ENCODE measurements at regions not wholly inside any gene's neighbourhood (a gene's known extent, or its start where the extent isn't known, plus 50 kb on each side); places are given as distances from the start of the nearest gene placed in this dataset.
A peak's percentile ranks its signal among the peaks of the same experiment; 100 is the strongest.
"Not testable (repeated sequence)": the region's sequence is repeated elsewhere in the genome, so short reads cannot be mapped to it uniquely, and the experiment has no call there.

DNA sequence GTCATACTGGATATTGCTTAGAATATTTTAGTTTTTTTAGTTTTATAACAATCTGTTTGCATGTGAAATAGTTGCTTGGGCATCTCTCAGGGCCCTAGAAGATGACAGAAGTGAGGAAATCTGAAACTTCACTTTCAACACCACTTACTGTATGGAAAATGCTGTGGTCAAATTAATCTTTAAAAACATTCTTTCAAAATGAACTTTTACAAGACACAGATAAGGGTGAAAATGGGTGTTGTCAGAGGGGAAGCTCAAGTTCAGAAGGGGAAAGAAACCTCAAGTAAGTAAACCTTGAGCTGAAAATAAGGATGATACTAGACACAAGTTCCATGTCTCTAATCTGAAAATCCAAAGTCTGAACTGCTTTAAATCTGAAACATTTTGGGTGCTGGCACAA lies 1840.1 kb upstream of the RAG2 start:
- no peak for DNase-seq (ENCODE audit: low spot score)

DNA sequence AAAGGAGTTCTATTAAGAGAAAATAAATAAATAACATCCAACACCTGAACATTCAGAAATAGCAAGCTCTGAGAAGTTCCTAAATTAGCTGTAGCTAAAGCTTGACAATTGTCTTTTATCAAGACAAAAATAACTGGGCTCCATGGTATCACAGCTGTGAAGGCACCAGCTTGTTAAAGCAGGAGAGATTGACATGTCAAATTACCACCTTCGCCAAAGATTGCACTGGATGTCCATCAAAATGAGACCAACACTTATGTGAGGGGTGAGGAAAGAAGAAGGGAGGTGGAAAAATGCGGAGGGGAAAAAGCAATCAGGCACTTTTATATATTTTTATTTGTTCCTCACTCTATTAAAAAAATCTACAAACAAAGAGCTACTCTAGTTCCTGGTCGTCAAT lies 1827.5 kb upstream of the RAG2 start:
- no peak for DNase-seq (ENCODE audit: low spot score)

DNA sequence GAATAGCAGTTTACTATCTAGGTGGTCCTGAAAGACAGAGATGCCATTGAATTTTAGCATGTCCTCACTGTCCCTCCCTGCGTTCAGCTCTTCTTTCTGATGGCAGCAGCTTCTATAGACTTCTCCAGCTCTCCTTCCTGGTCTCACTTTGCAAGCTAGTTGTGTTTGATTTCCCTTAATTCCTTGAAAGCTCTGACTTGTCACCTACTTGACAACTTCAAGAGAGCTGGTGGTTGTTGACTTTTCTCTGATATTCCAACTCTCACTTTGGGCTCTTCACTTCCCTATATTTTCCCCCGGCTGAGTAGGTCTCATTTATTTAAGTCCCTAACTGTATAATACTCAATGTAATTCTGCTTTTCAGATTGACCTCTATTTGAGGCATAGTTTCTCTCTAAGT lies 1825.0 kb upstream of the RAG2 start:
- DNase-seq (ENCODE audit: low spot score): no peak

DNA sequence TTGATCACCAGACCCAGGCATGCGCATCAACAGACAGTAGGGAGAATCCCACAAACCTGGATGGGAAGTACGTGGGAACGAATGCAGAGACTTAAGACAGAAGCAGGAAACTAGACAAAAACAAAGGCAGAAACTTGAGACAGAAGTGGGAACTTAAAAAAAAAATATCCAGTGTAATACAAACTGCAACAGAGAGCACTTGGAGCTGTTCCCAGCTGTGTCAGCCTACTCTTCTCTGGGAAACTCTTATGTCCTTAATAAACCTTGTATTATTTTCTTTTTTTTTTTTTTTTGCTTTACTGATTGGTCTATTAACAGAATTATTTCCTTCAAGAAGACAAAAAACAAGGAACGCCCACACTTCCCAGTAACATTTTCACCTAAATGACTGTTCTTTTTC lies 1818.1 kb upstream of the RAG2 start:
- DNase-seq (ENCODE audit: low spot score): no peak

DNA sequence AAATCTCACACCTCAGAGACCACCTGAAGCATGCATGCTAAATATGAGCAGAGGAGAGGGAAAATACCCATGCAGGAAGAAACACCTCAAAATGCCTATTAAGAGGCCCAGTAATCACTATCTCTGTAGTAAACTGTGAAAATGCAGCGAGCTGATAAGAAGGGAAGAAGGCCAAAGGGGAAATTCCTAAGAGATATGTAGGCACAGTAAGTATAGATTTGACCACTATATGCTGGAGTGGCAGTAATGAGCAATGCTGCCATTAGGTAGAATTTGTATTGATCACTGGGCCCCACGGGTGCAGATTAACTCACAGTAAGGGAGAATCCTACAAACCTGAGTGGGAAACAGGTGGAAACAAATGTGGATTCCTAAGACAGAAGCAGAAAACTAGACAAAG lies 1813.1 kb upstream of the RAG2 start:
- peak; percentile 29 for DNase-seq (ENCODE audit: low spot score)

DNA sequence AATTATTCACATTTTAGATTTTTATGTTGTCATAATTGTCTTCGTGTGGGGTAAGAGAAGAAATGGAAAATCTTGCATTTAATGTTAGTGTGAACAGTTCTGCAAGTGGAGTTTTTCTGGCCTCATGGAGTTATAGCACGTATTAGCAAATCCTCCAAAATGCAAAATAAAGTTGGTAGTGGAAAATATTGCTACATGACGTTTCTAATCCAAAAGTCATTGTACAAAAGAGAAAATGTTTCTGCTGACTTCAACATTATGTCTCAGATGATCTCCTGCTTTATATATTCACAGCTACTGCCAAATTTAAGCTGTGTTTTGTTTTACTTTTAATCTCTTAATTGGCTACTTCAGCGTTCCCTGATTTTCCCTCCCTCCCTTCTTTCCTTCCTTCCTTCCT lies 1804.0 kb upstream of the RAG2 start:
- DNase-seq (ENCODE audit: low spot score): no peak

DNA sequence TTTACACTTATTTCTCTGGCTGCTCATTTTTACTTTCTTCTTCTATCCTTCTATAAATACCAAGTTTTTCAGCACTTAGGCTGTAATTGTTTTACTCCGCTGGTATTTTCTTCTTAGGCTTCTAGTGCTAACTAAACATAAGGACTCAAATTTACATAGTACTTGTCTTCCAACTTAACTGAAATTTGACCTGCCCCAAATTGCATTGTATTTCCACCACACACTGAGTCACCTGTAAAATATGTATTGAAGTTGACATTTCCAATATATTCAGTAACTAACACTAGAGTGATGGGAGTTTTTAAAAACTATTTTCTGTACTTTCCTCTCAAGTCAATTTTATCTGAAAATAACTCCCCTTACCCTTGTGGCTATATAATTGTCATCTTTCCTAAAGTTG lies 1794.1 kb upstream of the RAG2 start:
- no peak for DNase-seq (ENCODE audit: low spot score)

DNA sequence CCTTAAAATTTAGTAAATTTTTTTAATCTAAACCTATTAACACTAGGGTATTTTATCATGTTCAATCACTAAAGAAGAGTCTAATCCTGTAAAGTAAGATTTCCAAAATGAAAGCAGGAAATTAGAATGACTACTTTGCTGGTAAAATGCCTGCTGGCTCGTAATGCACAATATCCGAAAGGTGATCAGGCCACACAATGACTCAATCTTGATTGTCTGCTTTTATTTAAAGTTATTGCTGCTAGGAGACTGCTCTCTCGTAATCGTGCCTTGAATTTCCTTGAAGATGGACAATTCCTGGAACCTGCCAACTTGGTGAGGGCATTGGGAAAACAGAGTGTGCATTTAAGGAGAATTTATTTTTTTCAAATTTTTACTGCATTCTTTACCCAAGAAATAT lies 1786.5 kb upstream of the RAG2 start:
- DNase-seq (ENCODE audit: low spot score): no peak

DNA sequence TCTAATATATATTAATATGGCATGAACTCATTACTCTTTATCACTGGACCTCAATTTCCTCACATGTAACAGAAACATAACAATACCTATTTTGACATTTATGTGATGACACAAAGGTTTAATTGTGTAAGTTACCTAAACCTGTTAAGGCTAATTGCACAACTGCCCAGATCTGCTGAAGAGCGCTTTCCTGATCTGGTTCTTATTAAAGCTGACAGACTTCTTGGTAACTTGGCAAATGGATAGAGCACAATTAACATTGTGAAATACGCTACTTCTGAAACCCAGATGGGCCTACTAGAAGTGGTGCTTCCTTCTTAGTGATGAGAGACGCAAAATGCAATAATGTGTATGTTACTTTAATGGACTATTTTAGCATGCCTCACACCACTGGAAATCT lies 1767.2 kb upstream of the RAG2 start:
- DNase-seq (ENCODE audit: low spot score): no peak

DNA sequence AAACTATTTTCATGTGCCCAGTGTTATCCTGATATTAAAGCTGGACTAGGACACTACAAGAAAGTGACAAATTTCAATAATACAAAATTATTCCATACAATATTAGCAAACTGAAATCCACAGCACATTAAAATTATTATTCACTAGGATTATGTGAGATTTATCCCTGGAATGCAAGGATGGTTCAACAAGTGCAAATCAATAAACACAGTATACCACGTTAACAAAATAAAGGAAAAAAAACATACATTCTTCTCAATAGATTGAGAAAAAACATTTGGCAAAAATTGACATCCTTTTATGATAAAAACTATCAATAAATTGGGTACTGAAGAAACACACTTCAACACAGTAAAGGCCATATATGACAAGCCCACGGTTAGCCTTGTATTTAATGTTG lies 1758.2 kb upstream of the RAG2 start:
- DNase-seq (ENCODE audit: low spot score): no peak

DNA sequence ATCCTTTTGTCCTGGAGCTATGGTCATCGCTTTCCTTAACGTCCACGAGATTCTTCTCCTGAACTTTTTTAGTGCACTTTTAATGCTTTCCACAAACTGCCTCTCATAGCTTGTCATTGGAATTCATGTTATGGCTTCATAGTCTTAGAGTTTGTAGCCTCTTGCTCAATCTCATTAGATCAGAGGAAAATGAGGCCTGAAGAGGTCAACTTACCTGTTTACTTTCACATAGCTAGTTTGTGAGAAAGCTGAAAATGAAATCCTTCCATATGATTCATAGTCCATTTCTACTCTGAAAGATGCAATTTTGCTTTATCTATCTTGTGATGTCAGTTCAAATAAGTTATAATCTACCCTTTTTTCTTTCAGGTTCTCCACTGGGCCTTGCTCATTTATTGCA lies 1747.2 kb upstream of the RAG2 start:
- DNase-seq (ENCODE audit: low spot score): no peak

DNA sequence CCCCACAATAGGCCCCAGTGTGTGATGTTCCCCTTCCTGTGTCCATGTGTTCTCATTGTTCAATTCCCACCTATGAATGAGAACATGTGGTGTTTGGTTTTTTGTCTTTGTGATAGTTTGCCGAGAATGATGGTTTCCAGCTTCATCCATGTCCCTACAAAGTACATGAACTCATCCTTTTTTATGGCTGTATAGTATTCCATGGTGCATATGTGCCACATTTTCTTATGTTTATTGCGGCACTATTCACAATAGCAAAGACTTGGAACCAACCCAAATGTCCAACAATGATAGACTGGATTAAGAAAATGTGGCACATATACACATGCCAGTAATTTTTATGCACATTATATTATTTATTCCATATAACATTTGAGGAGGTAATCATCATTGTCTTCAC lies 1743.6 kb upstream of the RAG2 start:
- DNase-seq (ENCODE audit: low spot score): not testable (repeated sequence)

DNA sequence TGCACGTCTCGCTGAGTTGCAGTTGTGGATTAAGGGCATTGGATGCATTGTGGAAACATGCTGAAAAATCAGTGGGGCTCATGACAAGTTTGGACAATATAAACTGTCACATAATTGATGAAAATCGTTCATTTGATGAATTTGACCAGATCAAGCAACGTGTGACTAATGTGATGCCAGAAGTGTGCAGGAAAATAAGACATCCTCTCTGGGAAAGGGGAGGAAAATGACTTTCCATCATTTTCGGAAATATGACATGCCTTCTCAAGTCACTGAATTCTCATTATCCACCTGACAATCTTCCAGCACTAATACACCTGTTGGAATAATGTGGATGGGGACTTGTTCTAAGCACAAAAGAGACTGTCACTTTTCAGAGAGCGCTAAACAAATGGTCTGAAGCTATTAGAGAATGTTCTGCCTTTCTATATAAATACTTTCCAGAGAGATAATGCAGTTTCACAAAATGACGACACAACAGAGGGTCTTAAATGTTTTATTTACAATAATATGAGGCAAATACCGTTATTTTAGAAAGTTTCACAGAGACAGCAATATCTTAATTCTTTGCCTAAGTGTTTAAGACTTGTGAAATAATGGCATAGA lies 1741.9 kb upstream of the RAG2 start:
- DNase-seq (ENCODE audit: low spot score): no peak

DNA sequence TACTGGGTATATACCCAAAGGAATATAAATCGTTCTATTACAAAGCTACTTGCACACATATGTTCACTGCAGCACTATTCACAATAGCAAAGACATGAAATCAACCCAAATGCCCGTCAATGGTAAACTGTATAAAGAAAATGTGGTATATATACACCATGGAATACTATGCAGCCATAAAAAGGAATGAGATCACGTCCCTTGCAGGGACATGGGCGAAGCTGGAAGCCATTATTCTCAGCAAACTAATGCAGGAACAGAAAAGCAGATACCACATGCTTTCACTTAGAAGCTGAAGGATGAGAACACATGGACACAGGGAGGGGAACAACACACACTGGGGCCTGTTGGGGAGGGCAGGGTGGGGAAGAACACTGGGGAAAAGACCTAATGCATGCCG lies 1740.0 kb upstream of the RAG2 start:
- not testable (repeated sequence) for DNase-seq (ENCODE audit: low spot score)

DNA sequence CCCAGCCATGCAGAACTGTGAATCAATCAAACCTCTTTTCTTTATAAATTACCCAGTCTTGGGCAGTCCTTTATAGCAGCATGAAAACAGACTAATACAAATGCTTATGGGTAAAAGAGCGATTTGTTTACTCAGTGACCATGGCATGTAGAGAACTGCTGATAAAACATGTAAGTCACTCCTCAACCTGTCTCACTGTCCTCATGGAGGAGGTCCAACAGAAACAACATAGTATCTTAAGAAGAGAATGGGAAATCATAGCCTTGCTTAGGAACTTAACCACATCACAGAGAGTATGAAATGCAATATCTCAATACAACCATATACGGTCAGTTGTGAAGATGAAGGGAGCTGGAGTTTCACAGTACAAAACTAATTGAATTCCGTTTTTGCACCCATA lies 1734.0 kb upstream of the RAG2 start:
- DNase-seq (ENCODE audit: low spot score): no peak

DNA sequence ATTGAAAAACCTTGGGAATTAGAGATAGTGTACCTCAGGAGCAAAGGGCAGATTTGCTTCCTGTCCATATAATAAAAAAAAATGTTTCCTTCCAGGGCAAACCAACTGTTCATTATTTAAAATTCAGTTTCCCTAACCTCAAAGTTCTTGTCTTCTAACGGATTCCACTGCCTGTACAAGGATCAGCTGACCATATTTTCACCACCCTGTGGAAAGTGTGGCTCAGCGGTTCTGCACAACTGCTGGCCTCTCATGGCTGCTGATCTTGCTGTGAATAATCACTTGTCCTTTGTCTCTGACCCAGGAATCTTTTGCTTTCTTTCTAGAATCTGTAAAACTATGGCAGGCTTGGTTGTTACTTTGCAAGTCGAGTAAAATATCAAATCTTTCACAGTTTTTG lies 1732.5 kb upstream of the RAG2 start:
- DNase-seq (ENCODE audit: low spot score): no peak

DNA sequence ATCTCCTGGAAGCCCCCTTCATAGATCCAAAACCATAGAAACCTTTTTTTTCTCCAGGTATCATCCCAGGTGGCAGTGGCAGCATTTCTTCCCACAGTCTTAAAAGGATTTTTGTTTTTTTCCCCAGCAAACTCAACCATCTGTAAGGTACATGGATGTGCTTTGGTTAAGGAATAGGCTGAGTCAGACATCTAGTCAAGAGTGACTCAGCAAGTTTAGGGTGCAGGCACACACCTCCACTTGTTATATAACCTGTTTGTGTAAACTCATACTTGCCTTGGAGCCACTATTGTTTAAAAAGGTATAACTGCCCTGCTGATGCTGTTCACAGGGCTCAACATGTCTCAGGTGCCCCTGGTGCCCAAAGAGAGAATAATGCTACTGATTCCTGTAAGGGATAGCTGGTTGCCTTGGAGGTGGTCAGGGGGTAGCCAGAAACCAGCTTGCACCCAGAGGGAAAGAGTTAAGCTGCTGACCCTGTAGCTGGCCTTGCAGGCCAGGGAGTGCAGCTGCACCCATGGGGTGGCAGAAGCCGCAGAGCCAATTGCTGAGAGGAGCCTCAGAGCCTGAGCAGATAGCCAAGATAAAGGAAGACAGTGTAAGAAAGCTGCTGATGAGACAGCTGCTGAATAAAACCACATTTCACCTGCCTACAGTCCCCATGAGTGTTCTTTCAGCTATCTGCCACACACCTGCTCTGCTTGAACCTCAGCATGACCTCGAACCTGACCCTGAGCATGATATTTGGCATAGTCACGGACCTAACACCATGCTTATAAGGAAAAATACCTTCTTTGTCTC lies 1726.1 kb upstream of the RAG2 start:
- no peak for DNase-seq (ENCODE audit: low spot score)

DNA sequence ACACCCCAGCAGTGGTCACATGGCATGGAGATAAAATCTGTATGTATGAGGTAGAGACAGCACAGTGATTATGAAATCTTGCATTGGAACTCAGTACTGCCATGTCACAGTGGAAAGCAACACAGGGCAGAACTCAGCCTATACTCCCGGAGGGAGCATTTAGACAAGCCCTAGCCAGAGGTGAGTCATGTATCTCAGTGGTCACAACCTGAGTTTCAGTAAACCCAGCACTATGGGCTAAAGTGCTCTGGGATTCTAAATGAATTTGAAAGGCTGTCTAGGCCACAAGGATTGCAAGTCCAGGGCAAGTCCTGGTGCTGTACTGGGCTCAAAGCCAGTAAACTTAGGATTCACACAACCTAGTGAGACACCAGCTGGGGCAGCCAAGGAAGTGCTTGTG lies 1717.1 kb upstream of the RAG2 start:
- DNase-seq (ENCODE audit: low spot score): no peak

DNA sequence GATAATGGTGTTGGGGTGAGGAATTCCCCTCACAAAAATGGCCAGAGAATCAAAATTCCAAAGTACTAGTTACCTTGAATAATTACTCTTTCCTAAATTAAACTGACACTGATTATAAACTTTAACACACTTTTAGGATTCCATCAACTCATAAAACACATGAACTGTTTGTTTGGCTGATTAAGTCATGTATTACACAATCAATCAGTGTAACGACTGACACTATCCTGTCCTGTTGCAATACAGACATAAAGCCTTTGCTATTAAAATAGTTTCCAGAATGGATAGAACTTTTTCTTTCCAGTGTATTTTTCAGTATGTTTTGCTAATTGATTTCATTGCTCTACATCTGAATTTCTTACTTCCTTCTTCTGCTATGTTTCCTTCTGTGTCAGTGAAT lies 1709.4 kb upstream of the RAG2 start:
- DNase-seq (ENCODE audit: low spot score): no peak

DNA sequence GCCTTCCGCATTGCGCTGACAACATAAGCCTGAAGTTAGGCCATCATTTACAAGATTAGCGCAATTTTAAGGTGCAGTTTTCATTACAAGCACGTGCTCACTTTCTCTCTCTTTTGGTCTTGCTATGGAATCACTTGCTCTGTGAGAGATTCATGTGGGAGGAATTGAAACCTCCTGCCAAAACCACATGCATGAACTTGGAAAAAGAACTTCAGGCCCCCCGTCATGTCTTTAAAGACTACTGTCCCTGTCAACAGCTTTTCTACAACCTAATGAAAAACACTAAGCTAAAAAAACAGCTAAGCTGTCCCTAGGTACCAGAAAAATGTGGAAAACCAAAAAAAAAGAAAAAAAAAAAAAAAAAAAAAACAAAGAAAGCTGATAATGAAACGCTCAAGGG lies 1707.6 kb upstream of the RAG2 start:
- no peak for DNase-seq (ENCODE audit: low spot score)

DNA sequence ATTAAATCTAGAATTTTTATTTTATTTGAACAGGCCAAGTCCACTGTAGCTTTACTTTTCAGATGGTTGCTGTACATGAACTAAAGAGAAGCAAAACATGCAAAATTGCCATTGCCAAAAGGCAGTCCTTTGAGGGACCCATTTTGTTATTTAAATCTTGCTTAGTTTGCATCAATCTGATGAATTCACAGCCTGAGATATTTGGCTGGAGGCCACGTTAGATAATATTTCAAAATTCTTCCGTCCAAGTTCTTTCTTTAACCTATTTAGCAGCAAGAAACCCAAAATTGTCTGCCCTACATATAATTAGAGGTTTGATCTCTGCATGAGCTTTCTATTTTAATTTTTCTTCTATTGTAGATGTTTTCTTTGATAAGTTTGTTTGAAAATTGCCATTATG lies 1706.9 kb upstream of the RAG2 start:
- DNase-seq (ENCODE audit: low spot score): no peak

DNA sequence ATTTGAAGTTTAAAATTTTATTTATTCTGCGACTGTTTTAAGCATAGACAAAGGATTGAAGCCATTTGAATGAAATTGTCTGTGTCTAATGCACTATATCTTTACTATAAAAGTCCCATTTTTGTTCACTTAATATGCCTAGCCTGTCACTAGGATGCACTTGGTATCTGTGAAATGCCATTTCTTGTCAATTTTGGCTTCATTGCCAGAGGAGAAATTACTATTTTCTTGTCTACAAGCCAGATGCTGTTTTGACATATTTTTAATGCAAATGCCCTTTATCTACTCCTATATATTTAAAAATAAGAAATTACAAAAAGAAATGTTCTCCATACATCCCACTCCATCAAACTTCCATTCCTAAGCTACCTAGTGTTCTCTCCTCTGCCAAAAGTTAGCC lies 1704.5 kb upstream of the RAG2 start:
- DNase-seq (ENCODE audit: low spot score): no peak

DNA sequence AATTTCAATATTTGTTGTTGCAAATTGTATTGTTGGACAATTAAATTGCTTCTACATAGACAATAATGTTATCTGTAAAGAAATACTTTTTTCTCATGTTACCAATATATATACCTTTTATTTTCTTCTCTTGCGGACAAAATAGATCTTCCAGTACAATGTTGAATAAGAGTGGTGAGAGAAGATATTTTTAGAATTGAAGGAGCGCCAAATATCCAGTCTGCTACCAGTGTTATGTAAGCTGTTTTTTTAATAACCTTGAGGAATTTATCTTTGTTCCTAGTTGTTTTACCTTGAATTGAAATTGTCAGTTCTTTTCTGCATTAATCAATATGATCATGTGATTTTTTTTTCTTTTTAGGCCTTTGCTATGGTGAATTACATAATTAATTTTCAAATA lies 1702.5 kb upstream of the RAG2 start:
- no peak for DNase-seq (ENCODE audit: low spot score)

DNA sequence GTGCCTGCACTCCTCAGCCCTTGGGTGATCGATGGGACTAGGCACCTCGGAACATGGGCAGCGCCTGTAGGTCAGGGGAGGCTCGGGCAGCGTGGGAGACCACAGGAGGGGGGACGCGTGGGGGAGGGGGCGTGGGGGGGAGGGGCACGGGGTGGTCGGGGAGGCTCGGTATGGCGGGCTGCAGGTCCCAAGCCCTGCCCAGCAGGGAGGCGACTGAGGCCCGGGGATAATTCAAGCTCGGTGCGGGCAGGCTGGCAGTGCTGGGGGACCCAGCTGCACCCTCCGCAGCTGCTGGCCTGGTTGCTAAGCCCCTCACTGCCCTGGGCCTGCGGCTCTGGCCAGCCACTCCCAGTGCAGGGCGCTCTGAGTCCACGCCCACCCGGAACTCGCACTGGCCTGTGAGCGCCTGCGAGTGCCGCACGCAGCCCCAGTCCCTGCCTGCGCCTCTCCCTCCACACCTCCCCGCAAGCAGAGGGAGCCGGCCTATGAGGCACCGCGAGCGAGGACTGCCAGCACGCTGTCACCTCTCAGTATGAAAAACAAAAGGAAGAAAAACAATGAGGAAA lies 1698.3 kb upstream of the RAG2 start:
- no peak for DNase-seq (ENCODE audit: low spot score)
